ENCODE measurements at regions not wholly inside any gene's neighbourhood (a gene's known extent, or its start where the extent isn't known, plus 50 kb on each side); places are given as distances from the start of the nearest gene placed in this dataset.

GRCh38 chr2:71901466-71901865, 246.2 kb downstream of the CYP26B1 start:
- TF ChIP-seq CTCF (IDR thresholded peaks at IDR 0.05) (no peak), POLR2A (IDR thresholded peaks at IDR 0.05) (no peak)
